GM10248 (cell line): ENCODE measurements at regions not wholly inside any gene's neighbourhood (a gene's known extent, or its start where the extent isn't known, plus 50 kb on each side); places are given as distances from the start of the nearest gene placed in this dataset.

Experiments
- CTCF ChIA-PET: fragments of 300-600 bp; sonication (Branson Sonifier 250); formaldehyde crosslinking; extraction: SDS; loops from one replicate; lab custom pipeline; 2021; ENCODE audit warnings: antibody characterized with exemption; lab: Yijun Ruan, JAX
- POLR2A ChIA-PET: fragments of 350-650 bp; sonication (Branson Sonifier 250); formaldehyde crosslinking; extraction: SDS; loops from one replicate; lab custom pipeline; 2020; ENCODE audit warnings: antibody characterized with exemption; lab: Yijun Ruan, JAX
- DNase-seq: peaks from one replicate; pipeline ENCODE4 v3.0.0; 2012; ENCODE audit errors: extremely low spot score
- TF ChIP-seq, protein P1 (sequence below): IDR thresholded peaks from 2 replicates; pipeline ENCODE4 v1.5.1; 2012; ENCODE audit warnings: mild to moderate bottlenecking, low read depth; ENCODE audit errors: extremely low read depth, missing control alignments, control extremely low read depth

DNA sequence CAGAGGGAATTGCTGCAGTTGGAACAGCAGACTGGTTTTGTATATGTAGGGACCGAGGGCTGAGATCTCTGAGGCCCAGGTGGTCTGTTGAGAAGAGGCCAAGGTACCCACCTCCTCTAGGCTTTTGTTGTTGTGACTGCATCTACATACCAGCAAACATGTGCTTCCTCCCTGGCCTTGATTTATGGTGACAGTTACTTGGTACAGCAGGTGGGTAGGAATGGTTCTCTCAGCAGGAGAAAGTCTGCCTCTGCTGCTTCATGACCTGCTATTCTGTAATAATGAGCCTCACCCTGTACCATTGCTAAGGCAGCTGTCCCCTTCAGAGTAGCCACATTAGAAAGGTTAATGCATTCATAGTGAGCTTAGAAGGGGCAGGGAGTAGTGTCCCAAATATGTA, 196.7 kb upstream of the PELI2 start:
- POLR2A ChIA-PET = no interaction called here
- TF ChIP-seq, protein P1, sequence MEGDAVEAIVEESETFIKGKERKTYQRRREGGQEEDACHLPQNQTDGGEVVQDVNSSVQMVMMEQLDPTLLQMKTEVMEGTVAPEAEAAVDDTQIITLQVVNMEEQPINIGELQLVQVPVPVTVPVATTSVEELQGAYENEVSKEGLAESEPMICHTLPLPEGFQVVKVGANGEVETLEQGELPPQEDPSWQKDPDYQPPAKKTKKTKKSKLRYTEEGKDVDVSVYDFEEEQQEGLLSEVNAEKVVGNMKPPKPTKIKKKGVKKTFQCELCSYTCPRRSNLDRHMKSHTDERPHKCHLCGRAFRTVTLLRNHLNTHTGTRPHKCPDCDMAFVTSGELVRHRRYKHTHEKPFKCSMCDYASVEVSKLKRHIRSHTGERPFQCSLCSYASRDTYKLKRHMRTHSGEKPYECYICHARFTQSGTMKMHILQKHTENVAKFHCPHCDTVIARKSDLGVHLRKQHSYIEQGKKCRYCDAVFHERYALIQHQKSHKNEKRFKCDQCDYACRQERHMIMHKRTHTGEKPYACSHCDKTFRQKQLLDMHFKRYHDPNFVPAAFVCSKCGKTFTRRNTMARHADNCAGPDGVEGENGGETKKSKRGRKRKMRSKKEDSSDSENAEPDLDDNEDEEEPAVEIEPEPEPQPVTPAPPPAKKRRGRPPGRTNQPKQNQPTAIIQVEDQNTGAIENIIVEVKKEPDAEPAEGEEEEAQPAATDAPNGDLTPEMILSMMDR = no peak
- CTCF ChIA-PET = interaction anchor here (1.3 to 2.3 kb wide), 3 partner anchors 20 to 190 kb away, joined by 3 to 5 read pairs (median 4); no protein-coding TSS in a partner anchor
- DNase-seq = no peak

DNA sequence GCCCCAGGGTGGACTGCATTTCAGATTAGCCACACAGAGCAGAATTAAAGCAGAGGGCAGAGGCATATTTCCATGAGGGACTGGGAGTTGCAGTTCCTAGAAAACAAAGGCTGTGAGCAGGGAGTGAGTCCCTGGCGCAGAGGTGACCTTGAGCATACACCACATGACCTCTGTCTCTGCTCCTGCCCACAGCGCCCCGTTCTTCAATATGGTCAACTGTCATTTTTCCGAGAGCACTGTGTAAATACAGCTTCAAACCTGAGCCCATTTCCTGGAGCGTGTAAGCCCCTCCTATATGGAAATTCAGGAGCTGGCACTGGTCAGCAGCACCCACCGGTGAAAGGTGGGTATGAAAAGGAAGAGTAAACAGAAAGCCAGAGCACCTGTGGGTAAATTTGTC, 192.2 kb upstream of the PELI2 start:
- TF ChIP-seq, protein P1 = no peak
- ChIA-PET POLR2A (no interaction called here), CTCF (no interaction called here)
- no peak for DNase-seq

DNA sequence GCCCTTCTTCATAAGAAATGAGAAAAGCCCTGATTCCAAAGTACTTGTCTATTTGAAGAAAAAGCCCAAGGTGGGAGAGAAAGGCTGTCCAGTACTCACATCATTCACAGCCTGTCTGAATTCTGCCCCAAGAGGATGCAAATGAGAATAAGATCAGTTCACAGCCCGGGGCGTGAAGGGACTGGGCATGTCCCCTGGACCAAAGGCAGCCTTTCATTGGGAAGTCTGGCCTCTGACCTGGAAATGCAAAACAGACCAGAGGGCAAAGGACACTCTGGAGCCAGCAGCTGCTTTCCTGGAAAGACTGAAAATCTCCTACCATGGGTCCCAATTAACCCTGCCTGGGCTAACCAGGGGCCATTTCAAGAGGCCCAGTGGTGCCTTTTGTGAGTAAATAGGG, 191.2 kb upstream of the PELI2 start:
- POLR2A ChIA-PET = no interaction called here
- CTCF ChIA-PET = interaction anchor here (1.3 kb wide), 1 partner anchor 193 kb away, joined by 4 read pairs; no protein-coding TSS in a partner anchor
- no peak for DNase-seq
- TF ChIP-seq, protein P1 = no peak

GRCh38 chr14:55928276-55928675, 189.9 kb upstream of the PELI2 start:
- CTCF ChIA-PET = interaction anchor here (1.3 kb wide), 1 partner anchor 194 kb away, joined by 4 read pairs; no protein-coding TSS in a partner anchor
- POLR2A ChIA-PET = no interaction called here
- TF ChIP-seq, protein P1 = no peak

DNA sequence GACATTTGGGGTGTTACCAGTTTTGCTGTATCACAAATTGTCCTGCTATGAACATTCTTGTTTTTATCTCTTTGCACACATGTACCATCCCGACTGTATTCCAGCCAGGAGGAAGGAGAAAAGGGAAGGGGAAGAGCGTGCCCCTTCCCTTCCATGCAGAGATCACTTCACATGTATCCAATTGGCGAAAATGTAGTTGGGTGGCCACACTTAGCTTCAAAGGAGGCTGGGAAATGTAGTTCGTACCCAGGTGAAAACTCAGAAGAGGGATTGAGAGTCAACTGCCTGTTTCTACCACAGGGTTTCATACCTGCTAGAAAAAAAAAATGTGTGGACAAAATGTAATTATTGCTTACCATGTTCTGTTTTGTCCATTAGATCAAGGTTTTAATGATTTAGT, 189.1 kb upstream of the PELI2 start:
- ChIA-PET POLR2A (no interaction called here), CTCF (no interaction called here)
- DNase-seq = no peak
- TF ChIP-seq, protein P1 = no peak

More at GRCh38 chr14:55928276-55928675, 189.9 kb upstream of the PELI2 start:
- no peak for DNase-seq

DNA sequence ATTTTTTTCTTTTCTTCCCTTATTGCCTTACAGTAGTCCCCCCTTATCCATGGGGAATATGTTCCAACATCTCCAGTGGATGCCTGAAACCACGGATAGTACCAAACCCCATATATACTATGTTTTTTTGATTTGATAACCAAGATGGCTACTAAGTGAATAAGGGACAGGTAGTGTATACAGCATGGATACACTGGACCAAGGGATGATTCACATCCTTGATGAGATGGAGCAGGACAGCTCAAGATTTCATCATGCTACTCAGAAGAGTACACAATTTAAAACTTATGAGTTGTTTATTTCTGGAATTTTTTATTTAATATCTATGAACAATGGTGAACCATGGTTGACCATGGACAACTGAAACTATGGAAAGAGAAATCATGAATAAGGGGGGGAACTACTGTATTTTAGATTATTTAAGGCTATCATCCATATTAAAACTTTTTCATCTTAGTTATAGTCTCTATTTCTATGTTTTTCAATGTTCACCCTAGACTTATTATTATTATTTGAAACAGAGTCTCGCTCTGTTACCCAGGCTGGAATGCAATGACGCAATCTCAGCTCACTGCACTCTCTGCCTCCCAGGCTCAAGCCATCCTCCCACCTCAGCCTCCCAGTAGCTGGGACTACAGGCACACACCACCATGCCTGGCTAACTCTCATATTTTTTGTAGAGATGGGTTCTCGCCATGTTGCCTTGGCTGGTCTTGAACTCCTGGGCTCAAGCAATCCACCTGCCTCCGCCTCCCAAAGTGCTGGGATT, 188.0 kb upstream of the PELI2 start:
- POLR2A ChIA-PET = no interaction called here
- CTCF ChIA-PET = no interaction called here
- DNase-seq = no peak
- TF ChIP-seq, protein P1 = no peak
